ENCODE measurements at regions not wholly inside any gene's neighbourhood (a gene's known extent, or its start where the extent isn't known, plus 50 kb on each side); places are given as distances from the start of the nearest gene placed in this dataset.
A peak's percentile ranks its signal among the peaks of the same experiment; 100 is the strongest.
"Not testable (repeated sequence)": the region's sequence is repeated elsewhere in the genome, so short reads cannot be mapped to it uniquely, and the experiment has no call there.

GRCh38 chr3:75429561-75430220 is 234.4 kb upstream of the FRG2C start:
- peak; percentile 72 for TF ChIP-seq CTCF (conservative IDR thresholded peaks at IDR 0.05; ENCODE audit: low read length)
- H3K4me3 ChIP-seq (ENCODE audit: low read length) = not testable (repeated sequence)
- peak; percentile 79 for DNase-seq (ENCODE audit: low read depth)

DNA sequence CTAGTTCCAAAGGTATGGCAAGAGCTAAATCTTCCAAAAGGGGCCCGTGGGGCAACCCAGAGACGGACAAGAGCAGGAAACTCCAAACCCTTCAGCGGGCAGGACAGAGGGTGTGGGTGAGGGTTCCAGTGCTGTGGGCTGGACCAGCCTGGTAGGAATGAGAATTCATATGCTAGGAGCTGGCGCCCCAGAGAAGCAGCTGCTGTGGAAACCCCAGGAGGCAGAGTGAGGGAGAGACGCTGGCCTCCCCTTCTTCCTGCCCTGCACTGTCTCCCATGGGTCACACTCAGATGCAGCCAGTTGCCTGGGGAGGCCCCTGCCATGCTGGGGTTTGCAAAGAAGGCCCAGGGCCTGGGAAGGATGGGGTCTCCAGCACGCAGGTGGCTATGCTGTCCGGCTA is 233.7 kb upstream of the FRG2C start:
- not testable (repeated sequence) for H3K4me3 ChIP-seq (ENCODE audit: low read length); DNase-seq (ENCODE audit: low read depth)

DNA sequence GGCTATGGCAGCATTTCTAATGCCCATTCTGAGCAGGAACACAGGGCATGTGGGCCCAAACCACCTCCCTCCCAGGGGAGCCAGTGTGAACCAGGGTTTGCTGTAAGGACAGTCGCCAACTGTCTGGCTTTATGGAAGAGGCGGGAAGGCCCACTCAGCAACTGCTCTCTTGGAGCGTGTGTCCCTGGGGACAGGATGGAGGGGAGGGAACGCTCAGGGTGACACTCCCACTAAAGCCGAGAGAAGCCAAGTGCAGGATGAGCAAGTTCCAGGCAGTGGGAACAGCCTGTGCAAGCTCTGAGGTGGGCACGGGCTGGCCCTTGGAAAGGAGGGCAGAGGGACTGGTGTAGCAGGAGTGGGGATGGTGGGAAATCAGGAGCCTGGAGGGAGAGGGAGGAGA is 233.0 kb upstream of the FRG2C start:
- DNase-seq (ENCODE audit: low read depth) = not testable (repeated sequence)

DNA sequence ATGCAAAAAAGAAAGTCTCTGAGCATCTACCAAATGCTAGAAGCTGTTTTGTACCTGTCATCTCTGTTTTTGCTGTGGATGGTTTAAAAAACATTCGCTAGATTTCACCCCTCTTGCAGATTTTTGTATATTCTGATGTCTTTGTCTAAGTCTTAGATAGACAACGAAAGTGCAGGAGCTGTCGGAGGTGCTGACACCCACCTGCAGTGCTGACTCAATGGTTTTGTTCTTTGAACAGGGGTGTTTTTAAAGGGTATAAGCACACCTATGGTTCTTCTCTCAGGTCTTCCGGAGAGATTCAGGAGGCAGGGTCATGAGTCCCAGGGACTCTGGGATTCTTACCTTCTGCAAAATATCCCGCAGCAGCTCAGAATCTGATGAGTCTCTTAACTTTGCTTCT is 231.7 kb upstream of the FRG2C start:
- DNase-seq (ENCODE audit: low read depth); H3K4me3 ChIP-seq (ENCODE audit: low read length): not testable (repeated sequence)

More for the DNA sequence above, 233.0 kb upstream of the FRG2C start:
- not testable (repeated sequence) for H3K4me3 ChIP-seq (ENCODE audit: low read length)

DNA sequence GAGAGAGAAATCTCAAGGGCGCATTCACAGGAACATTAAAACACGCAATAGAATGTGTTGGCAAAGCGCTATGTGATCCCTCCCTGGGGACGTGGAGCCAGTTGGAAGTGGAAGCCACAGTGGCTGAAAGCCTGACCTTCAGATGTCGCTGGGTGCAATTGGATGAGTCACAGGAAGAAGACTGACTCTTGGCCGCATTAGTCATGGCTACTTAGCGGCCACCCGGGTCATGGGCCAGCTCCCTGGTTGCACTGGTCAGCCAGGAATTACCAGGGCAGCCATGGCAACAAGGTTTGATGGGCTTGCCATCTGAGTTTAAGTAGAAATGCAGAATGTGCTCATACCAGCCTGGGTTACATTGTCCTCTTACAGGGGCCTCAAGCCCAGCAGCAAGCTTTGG is 231.2 kb upstream of the FRG2C start:
- not testable (repeated sequence) for H3K4me3 ChIP-seq (ENCODE audit: low read length)
- DNase-seq (ENCODE audit: low read depth) = peak; percentile 98

GRCh38 chr3:75433295-75433694 is 230.8 kb upstream of the FRG2C start:
- H3K4me3 ChIP-seq (ENCODE audit: low read length) = not testable (repeated sequence)
- DNase-seq (ENCODE audit: low read depth) = peak; percentile 6

GRCh38 chr3:75434276-75434912 is 229.7 kb upstream of the FRG2C start:
- H3K4me3 ChIP-seq (ENCODE audit: low read length) = peak overlapping the region; percentile 69

DNA sequence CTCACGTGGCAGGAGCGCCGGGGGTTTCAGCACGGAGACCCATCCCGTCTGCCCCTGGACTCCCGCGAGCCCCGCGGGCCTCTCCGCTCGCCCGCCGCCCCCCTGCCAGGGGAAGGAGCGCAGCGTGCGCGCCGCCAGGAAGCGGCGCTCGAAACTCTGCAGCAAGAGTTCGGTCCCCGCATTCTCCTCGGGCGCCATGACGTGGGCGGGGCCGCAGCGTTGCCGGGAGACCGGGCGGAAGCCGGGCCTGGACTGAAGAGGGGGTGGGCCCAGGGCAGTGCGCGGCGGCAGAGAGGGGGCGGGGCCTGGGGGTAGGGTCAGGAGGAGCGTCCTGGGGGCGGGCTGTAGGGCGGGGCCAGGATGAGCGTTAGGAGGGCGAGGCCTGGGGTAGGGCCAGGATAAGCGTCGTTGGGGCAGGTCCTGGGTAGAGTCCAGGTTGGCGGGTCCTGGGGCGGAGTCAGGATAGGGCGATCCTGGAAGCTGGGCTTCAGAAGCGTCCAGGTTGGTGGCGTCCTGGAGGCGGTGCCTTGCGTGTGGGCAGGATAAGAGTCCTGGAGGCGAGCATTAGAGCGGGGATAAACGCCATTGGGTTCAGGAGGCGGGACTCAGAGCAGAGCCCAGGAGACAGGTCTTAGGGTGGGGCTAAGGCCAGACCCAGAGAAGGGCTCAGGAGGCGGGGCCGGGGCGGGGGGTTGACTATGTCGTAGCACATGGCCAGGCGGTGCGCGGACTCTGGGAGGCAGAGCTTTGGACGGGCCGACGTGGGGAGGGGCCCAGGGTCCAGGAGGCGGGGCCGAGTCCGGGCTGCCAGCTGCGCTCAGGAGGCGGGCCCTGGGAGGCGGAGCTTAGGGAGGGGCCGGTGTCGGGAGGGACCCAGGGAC is 229.0 kb upstream of the FRG2C start:
- H3K4me3 ChIP-seq (ENCODE audit: low read length) = peak overlapping the region; percentile 69
- peak; percentile 99 for DNase-seq (ENCODE audit: low read depth)

More at GRCh38 chr3:75434276-75434912, 229.7 kb upstream of the FRG2C start:
- DNase-seq (ENCODE audit: low read depth) = peak; percentile 65

DNA sequence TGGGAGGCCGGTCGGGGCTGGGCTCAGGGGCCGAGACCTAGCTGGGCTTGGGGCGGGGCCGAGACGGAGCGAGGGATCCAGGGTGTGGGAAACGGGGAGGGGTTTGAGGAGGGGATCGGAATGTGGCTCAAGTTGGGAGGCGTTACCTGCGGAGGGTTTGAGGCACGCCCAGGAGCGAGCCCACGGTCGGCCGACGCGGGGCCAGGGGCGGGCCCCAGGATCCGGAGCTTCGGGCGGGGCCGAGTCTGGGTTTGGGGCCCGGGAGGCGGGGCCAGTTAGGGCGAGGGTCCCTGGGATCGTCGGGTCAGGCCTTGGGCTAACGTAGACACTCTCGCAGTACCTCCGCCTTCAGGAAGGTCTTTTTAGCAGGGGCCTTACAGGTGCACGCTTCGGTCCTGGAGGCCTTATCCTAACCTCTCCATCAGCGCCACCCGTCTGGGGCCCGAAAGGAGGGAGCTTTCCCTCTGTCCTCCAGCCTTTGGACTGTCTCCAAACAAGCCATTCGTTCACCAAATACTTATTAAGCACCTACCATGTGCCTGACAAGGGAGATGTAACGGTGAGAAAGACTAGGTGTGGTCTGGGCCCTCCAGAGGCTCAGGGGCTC is 228.2 kb upstream of the FRG2C start:
- peak overlapping the region; percentile 66 for H3K4me3 ChIP-seq (ENCODE audit: low read length)

GRCh38 chr3:75440986-75441385 is 223.1 kb upstream of the FRG2C start:
- not testable (repeated sequence) for DNase-seq (ENCODE audit: low read depth); H3K4me3 ChIP-seq (ENCODE audit: low read length)

More for the DNA sequence above, 228.2 kb upstream of the FRG2C start:
- DNase-seq (ENCODE audit: low read depth) = peak; percentile 5

DNA sequence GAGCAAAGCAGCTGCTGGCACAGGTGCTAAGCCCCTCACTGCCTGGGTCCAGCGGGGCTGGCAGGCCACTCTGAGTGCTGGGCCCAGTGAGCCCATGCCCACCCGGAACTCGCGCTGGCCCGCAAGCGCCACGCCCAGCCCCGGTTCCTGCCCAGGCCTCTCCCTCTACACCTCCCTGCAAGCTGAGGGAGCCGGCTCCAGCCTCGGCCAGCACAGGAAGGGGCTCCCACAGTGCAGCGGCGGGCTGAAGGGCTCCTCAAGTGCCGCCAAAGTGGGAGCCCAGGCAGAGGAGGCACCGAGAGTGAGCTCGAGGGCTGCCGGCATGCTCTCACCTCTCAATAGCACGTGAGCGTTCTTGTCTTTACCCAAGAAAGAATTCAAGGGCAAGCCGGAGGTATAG is 219.5 kb upstream of the FRG2C start:
- not testable (repeated sequence) for DNase-seq (ENCODE audit: low read depth); H3K4me3 ChIP-seq (ENCODE audit: low read length)

DNA sequence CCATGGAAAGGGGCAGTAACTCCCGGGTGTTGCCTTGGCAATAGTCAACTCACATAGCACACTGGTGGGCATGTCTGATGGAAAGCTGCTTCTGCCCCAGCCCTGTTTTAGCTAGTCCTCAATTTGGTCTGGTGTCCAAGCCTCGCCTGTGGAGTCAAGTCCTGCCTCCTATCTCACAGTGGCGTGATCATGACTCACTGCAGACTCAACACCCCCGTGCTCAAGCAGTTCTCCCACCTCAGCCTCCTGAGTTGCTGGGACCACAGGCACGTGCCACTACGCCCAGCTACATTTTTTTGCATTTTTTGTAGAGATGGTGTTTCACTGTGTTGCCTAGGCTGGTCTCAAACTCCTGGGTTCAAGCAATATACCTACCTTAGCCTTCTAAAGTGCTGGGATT is 218.9 kb upstream of the FRG2C start:
- not testable (repeated sequence) for DNase-seq (ENCODE audit: low read depth); H3K4me3 ChIP-seq (ENCODE audit: low read length)

GRCh38 chr3:75446948-75447347 is 217.2 kb upstream of the FRG2C start:
- DNase-seq (ENCODE audit: low read depth); H3K4me3 ChIP-seq (ENCODE audit: low read length): not testable (repeated sequence)

GRCh38 chr3:75453328-75453727 is 210.8 kb upstream of the FRG2C start:
- H3K4me3 ChIP-seq (ENCODE audit: low read length); DNase-seq (ENCODE audit: low read depth): not testable (repeated sequence)

DNA sequence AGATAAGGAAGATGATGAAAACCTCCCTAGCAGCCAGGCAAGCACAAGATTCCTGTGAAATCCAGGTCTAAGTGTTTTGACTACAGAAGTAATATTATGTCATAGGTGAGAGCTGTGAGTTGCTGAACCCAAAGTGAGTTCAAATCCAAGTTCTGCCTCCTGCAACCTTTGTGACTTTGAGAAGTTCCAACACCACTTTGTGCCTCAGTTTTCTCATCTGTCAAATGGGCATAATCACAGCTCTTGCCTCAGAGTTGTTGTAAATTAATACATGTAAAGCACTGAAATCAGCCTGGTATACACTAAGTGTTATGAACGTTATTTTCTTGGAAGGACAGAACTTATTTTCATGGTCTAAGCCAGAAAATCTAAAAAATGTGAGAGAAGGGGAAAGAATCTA is 210.3 kb upstream of the FRG2C start:
- DNase-seq (ENCODE audit: low read depth); H3K4me3 ChIP-seq (ENCODE audit: low read length): not testable (repeated sequence)

- not testable (repeated sequence) for H3K4me3 ChIP-seq (ENCODE audit: low read length); DNase-seq (ENCODE audit: low read depth)
Observed at GRCh38 chr3:75474530-75474929, 189.6 kb upstream of the FRG2C start.

GRCh38 chr3:75496600-75496999 is 167.5 kb upstream of the FRG2C start:
- DNase-seq (ENCODE audit: low read depth); H3K4me3 ChIP-seq (ENCODE audit: low read length): not testable (repeated sequence)

DNA sequence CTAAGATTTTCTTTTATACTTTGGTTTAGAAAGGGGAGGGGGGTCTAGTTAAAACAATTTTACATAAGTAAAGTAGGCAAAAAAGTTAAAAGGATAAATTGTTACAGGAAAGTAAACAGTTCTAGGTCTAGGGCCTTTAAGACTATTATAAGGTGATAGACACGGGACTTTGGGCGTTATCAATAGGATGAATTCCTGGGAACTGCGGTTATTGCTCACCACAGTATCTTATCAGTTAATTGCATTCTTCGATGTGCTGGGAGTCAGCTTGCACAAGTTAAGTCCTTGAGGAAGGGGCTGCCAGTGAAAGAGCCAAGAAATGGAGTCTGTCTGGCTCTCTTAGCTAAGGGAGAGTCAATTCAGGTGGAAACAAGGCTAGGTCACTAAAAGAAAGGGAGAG is 163.8 kb upstream of the FRG2C start:
- DNase-seq (ENCODE audit: low read depth) = not testable (repeated sequence)

More for the DNA sequence above, 163.8 kb upstream of the FRG2C start:
- not testable (repeated sequence) for H3K4me3 ChIP-seq (ENCODE audit: low read length)

All from AG10803 (cell line).